ENCODE measurements at regions not wholly inside any gene's neighbourhood (a gene's known extent, or its start where the extent isn't known, plus 50 kb on each side); places are given as distances from the start of the nearest gene placed in this dataset.
A peak's percentile ranks its signal among the peaks of the same experiment; 100 is the strongest.

- TF ChIP-seq ZBTB7A (IDR thresholded peaks at IDR 0.05; ENCODE audit: low read depth) (no peak), EGR1 (IDR thresholded peaks at IDR 0.05) (no peak), CEBPB (IDR thresholded peaks at IDR 0.05) (no peak), YY1 (IDR thresholded peaks at IDR 0.05; ENCODE audit: low read depth) (no peak), CREB1 (IDR thresholded peaks at IDR 0.05; ENCODE audit: low read depth) (no peak), NFIC (IDR thresholded peaks at IDR 0.05) (no peak), FOXM1 (IDR thresholded peaks at IDR 0.05; ENCODE audit: borderline replicate concordance, low read depth) (no peak), MAX (IDR thresholded peaks at IDR 0.05) (no peak), EP300 (IDR thresholded peaks at IDR 0.05; ENCODE audit: borderline replicate concordance) (no peak), TCF12 (IDR thresholded peaks at IDR 0.05; ENCODE audit: low read depth) (no peak), TEAD4 (IDR thresholded peaks at IDR 0.05) (no peak), RAD21 (IDR thresholded peaks at IDR 0.05; ENCODE audit: low read depth) (no peak), TAF1 (IDR thresholded peaks at IDR 0.05; ENCODE audit: low read depth) (no peak)
- TF ChIP-seq, protein P1, sequence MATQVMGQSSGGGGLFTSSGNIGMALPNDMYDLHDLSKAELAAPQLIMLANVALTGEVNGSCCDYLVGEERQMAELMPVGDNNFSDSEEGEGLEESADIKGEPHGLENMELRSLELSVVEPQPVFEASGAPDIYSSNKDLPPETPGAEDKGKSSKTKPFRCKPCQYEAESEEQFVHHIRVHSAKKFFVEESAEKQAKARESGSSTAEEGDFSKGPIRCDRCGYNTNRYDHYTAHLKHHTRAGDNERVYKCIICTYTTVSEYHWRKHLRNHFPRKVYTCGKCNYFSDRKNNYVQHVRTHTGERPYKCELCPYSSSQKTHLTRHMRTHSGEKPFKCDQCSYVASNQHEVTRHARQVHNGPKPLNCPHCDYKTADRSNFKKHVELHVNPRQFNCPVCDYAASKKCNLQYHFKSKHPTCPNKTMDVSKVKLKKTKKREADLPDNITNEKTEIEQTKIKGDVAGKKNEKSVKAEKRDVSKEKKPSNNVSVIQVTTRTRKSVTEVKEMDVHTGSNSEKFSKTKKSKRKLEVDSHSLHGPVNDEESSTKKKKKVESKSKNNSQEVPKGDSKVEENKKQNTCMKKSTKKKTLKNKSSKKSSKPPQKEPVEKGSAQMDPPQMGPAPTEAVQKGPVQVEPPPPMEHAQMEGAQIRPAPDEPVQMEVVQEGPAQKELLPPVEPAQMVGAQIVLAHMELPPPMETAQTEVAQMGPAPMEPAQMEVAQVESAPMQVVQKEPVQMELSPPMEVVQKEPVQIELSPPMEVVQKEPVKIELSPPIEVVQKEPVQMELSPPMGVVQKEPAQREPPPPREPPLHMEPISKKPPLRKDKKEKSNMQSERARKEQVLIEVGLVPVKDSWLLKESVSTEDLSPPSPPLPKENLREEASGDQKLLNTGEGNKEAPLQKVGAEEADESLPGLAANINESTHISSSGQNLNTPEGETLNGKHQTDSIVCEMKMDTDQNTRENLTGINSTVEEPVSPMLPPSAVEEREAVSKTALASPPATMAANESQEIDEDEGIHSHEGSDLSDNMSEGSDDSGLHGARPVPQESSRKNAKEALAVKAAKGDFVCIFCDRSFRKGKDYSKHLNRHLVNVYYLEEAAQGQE (IDR thresholded peaks at IDR 0.05; ENCODE audit: low read depth) = no peak
- TF ChIP-seq, protein P2, sequence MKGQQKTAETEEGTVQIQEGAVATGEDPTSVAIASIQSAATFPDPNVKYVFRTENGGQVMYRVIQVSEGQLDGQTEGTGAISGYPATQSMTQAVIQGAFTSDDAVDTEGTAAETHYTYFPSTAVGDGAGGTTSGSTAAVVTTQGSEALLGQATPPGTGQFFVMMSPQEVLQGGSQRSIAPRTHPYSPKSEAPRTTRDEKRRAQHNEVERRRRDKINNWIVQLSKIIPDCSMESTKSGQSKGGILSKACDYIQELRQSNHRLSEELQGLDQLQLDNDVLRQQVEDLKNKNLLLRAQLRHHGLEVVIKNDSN (IDR thresholded peaks at IDR 0.05) = no peak
Observed at GRCh38 chr6:137690034-137690433, 177.0 kb upstream of the TNFAIP3 start.

DNA sequence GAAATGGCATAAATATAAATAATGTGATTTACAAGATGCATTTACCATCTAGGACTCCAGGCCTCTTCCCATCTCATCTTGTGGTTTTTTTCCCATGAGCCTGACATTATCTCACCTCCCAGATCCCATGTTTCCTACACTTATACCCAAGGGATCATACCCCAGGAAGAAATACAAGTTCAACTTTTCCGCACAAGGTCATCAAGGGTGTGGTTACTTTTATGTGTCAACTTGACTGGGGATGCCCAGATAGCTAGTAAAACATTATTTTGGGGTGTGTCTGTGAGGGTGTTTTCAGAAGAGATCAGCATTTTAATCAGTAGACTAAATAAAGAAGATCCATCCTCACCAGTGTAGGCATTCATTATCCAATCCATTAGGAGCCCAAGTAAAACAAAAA lies 176.3 kb upstream of the TNFAIP3 start:
- TF ChIP-seq TAF1 (IDR thresholded peaks at IDR 0.05; ENCODE audit: low read depth) = no peak
- TF ChIP-seq, protein P2 (IDR thresholded peaks at IDR 0.05) = no peak
- TF ChIP-seq EGR1 (IDR thresholded peaks at IDR 0.05) = no peak
- TF ChIP-seq CEBPB (IDR thresholded peaks at IDR 0.05) = no peak
- no peak for TF ChIP-seq RAD21 (IDR thresholded peaks at IDR 0.05; ENCODE audit: low read depth)
- TF ChIP-seq TCF12 (IDR thresholded peaks at IDR 0.05; ENCODE audit: low read depth) = no peak
- TF ChIP-seq EP300 (IDR thresholded peaks at IDR 0.05; ENCODE audit: borderline replicate concordance) = no peak
- TF ChIP-seq MAX (IDR thresholded peaks at IDR 0.05) = no peak
- TF ChIP-seq FOXM1 (IDR thresholded peaks at IDR 0.05; ENCODE audit: borderline replicate concordance, low read depth) = no peak
- TF ChIP-seq, protein P1 (IDR thresholded peaks at IDR 0.05; ENCODE audit: low read depth) = no peak
- TF ChIP-seq TEAD4 (IDR thresholded peaks at IDR 0.05) = no peak
- no peak for TF ChIP-seq ZBTB7A (IDR thresholded peaks at IDR 0.05; ENCODE audit: low read depth)
- TF ChIP-seq NFIC (IDR thresholded peaks at IDR 0.05) = no peak
- TF ChIP-seq YY1 (IDR thresholded peaks at IDR 0.05; ENCODE audit: low read depth) = no peak
- TF ChIP-seq CREB1 (IDR thresholded peaks at IDR 0.05; ENCODE audit: low read depth) = no peak

DNA sequence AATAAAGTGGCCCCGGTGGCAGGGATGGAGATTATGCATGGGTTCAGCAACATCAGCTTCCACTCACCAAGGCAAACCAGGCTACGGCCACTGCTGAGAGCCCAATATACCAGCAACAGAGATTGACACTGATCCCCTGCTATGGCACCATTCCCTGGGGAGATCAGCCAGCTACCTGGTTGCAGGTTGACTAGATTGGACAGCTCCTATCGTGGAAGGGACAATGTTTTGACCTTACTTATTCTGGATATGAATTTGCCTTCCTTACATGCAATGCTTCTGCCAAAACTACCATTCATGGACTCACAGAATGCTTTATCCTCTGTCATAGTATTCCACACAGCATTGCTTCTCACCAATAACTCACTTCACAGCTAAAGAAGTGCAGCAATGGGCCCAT lies 174.8 kb upstream of the TNFAIP3 start:
- no peak for TF ChIP-seq CREB1 (IDR thresholded peaks at IDR 0.05; ENCODE audit: low read depth)
- TF ChIP-seq TCF12 (IDR thresholded peaks at IDR 0.05; ENCODE audit: low read depth) = no peak
- TF ChIP-seq CEBPB (IDR thresholded peaks at IDR 0.05) = no peak
- TF ChIP-seq, protein P1 (IDR thresholded peaks at IDR 0.05; ENCODE audit: low read depth) = peak; percentile 68
- no peak for TF ChIP-seq MAX (IDR thresholded peaks at IDR 0.05)
- TF ChIP-seq YY1 (IDR thresholded peaks at IDR 0.05; ENCODE audit: low read depth) = no peak

DNA sequence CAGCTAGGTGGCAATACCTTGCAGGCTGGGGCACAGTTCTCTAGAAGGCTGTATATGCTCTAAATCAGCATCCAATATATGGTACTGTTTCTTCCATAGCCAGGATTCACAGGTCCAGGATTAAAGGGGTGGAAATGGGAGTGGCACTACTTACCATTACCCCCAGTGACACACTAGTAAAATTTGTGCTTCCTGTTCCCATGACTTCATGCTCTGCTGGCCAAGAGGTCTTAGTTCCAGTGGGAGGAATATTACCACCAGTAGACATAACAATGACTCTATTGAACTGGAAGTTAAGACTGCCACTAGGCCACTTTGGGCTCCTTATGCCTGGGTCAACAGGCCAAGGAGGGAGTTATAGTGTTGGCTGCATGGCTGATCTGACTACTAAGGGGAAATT lies 174.3 kb upstream of the TNFAIP3 start:
- TF ChIP-seq NFIC (IDR thresholded peaks at IDR 0.05) = no peak
- peak; percentile 58; the same call in 1 of the 2 replicates for TF ChIP-seq EP300 (IDR thresholded peaks at IDR 0.05; ENCODE audit: borderline replicate concordance)
- TF ChIP-seq, protein P2 (IDR thresholded peaks at IDR 0.05) = no peak
- TF ChIP-seq FOXM1 (IDR thresholded peaks at IDR 0.05; ENCODE audit: borderline replicate concordance, low read depth) = no peak
- no peak for TF ChIP-seq TEAD4 (IDR thresholded peaks at IDR 0.05)
- TF ChIP-seq YY1 (IDR thresholded peaks at IDR 0.05; ENCODE audit: low read depth) = no peak
- no peak for TF ChIP-seq CREB1 (IDR thresholded peaks at IDR 0.05; ENCODE audit: low read depth)
